Suprapubic skin (tissue), 4 donors: ENCODE measurements at regions not wholly inside any gene's neighbourhood (a gene's known extent, or its start where the extent isn't known, plus 50 kb on each side); places are given as distances from the start of the nearest gene placed in this dataset.
"Not testable (repeated sequence)": the region's sequence is repeated elsewhere in the genome, so short reads cannot be mapped to it uniquely, and the experiment has no call there.

Source experiments
- DNase-seq, 2 donors: peaks; one replicate each; pipeline ENCODE4 v3.0.0-alpha.2; 2019; ENCODE audit warnings: low spot score in 2 of 2
- H3K27ac ChIP-seq: fragments of 200-600 bp; sonication (generic); one replicate; pipeline ENCODE4 v1.5.1; 2019
- H3K27me3 ChIP-seq: fragments of 200-600 bp; sonication (generic); one replicate; pipeline ENCODE4 v1.5.1; 2019
- H3K36me3 ChIP-seq: fragments of 200-600 bp; sonication (generic); one replicate; pipeline ENCODE4 v1.5.1; 2019
- H3K4me1 ChIP-seq: fragments of 200-600 bp; sonication (generic); one replicate; pipeline ENCODE4 v1.5.1; 2019
- H3K4me3 ChIP-seq: fragments of 200-600 bp; sonication (generic); one replicate; pipeline ENCODE4 v1.5.1; 2019; ENCODE audit warnings: mild to moderate bottlenecking
- H3K9me3 ChIP-seq: fragments of 200-600 bp; sonication (generic); one replicate; pipeline ENCODE4 v1.5.1; 2019
- CTCF ChIP-seq, 2 donors: fragments of 200-600 bp in 1 of 2; fragments of 450-650 bp in 1 of 2; sonication (generic) in 1 of 2; IDR thresholded peaks; one replicate each; pipeline ENCODE4 v1.5.1; 2016 to 2019; ENCODE audit warnings: antibody characterized with exemption in 2 of 2, mild to moderate bottlenecking in 1 of 2, moderate library complexity in 1 of 2
- EP300 ChIP-seq: sonication (generic); formaldehyde crosslinking; IDR thresholded peaks from one replicate; pipeline ENCODE4 v1.6.1; 2017; ENCODE audit warnings: antibody characterized with exemption
- POLR2A ChIP-seq, 2 donors: fragments of 450-650 bp; IDR thresholded peaks; one replicate each; pipeline ENCODE4 v1.6.1; 2017; ENCODE audit warnings: antibody characterized with exemption in 2 of 2, mild to moderate bottlenecking in 2 of 2, moderate library complexity in 2 of 2
- POLR2AphosphoS5 ChIP-seq, 3 donors: sonication (generic); formaldehyde crosslinking; IDR thresholded peaks; one replicate each; pipeline ENCODE4 v1.6.1; 2017; ENCODE audit warnings: antibody characterized with exemption in 3 of 3
- WGBS: methylation state at CpG from one replicate; pipeline ENCODE4 v1.1.5; 2018; 5-methylcytosine and 5-hydroxymethylcytosine counted together

DNA sequence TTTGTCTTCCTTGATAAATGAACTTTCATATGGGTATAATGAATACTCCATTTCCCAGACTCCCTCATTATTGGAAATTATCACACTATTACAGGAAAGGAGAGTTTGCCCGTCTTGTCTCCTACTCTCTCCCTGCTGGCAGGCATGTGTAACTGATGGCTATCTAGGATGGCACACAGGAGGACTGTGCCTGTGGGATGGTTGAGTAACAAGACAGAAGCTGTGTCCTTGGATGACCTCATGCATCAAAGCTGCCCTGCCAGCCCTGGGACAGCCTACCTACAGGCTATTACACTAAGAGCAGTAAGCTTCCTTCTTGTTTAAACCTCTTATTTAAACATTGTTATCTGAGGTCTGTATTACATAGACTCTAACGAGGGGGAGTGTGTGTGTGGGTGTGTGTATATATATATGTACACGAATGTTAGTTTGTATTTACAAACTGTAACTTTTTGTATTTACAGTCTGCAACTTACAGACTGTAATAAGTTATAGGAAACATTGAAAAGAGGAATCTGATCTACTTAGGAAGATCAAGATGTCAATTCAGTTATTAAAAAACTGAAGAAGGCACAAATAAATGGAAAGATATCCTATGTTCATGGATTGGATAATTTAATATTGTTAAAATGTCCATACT, 247.6 kb upstream of the ACO1 start:
- no peak for DNase-seq
- Histone ChIP-seq H3K27me3 (no peaks in the 10 kb centered on the region), H3K36me3 (no peaks in the 10 kb centered on the region), H3K27ac (no peak overlapping the region), H3K4me3 (no peak overlapping the region), H3K4me1 (no peaks in the 10 kb centered on the region), H3K9me3 (no peaks in the 10 kb centered on the region)
- 74% methylated on average over 3 of the region's 3 CpGs for WGBS
- TF ChIP-seq POLR2AphosphoS5 (IDR thresholded peaks at IDR 0.05) (no peak), POLR2A (IDR thresholded peaks at IDR 0.05) (no peak), CTCF (IDR thresholded peaks at IDR 0.05) (no peak), EP300 (no peak)

DNA sequence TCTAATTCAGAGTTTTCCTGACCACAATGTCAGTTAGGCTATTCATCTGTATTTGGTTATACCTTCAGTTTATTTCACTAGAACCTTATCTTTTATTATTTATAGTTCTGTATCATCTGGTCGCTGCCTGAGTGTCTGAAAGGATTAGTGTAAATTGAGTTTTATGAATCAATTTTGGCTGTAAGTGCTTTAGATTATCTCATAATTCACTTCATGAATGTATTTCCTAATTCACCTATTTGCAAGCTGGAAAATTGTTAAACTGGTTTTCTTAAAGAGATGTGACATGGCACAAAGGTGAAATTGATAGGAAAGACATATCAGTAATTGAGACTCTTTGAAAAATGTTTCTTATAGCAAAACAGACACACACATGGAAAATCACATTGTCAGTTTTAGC, 242.4 kb upstream of the ACO1 start:
- TF ChIP-seq CTCF (IDR thresholded peaks at IDR 0.05) (no peak), POLR2AphosphoS5 (IDR thresholded peaks at IDR 0.05) (no peak), POLR2A (IDR thresholded peaks at IDR 0.05) (no peak), EP300 (no peak)
- Histone ChIP-seq H3K36me3 (no peaks in the 10 kb centered on the region), H3K27ac (no peak overlapping the region)

GRCh38 chr9:32148553-32148952, 235.9 kb upstream of the ACO1 start:
- H3K4me3 ChIP-seq, H3K4me1 ChIP-seq, H3K9me3 ChIP-seq, DNase-seq, H3K27ac ChIP-seq, H3K36me3 ChIP-seq, H3K27me3 ChIP-seq: not testable (repeated sequence)
- WGBS: 84% methylated on average over 10 of the region's 11 CpGs

More for the DNA sequence above, 242.4 kb upstream of the ACO1 start:
- H3K4me3 ChIP-seq: no peak overlapping the region
- DNase-seq: no peak
- H3K27me3 ChIP-seq: no peaks in the 10 kb centered on the region
- H3K9me3 ChIP-seq: no peaks in the 10 kb centered on the region
- WGBS: 18% methylated on average over 1 of the region's 1 CpG
- H3K4me1 ChIP-seq: no peaks in the 10 kb centered on the region

DNA sequence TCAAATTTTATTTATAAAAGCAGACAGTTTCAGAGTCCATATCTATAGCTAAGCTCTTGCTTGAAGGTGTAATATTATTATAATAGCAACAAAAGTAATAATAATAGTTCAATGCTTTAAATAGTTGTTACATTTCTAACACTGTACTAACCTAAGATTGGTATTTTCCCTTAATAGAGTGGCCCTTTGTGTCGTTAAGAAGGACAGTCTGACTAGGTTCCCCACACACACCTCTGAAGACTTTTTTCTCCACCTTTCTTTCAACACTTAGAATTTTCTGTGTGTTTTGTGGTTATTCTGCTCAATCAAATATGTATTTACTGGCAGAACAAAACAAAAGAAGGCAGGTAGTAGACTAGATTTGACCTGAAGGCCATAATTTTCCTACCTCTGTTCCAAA, 223.2 kb upstream of the ACO1 start:
- H3K4me1 ChIP-seq: no peaks in the 10 kb centered on the region
- 70% methylated on average over 1 of the region's 1 CpG for WGBS
- H3K27ac ChIP-seq: no peak overlapping the region
- H3K27me3 ChIP-seq: no peaks in the 10 kb centered on the region
- DNase-seq: no peak
- no peak for TF ChIP-seq EP300
- TF ChIP-seq CTCF (IDR thresholded peaks at IDR 0.05): no peak
- TF ChIP-seq POLR2AphosphoS5 (IDR thresholded peaks at IDR 0.05): no peak
- no peak for TF ChIP-seq POLR2A (IDR thresholded peaks at IDR 0.05)
- no peaks in the 10 kb centered on the region for H3K9me3 ChIP-seq
- H3K36me3 ChIP-seq: no peaks in the 10 kb centered on the region
- H3K4me3 ChIP-seq: no peak overlapping the region

GRCh38 chr9:32161720-32162119, 222.7 kb upstream of the ACO1 start:
- no peaks in the 10 kb centered on the region for H3K4me1 ChIP-seq
- WGBS: 52% methylated on average over 2 of the region's 2 CpGs
- no peaks in the 10 kb centered on the region for H3K36me3 ChIP-seq
- DNase-seq: no peak
- no peak overlapping the region for H3K4me3 ChIP-seq
- no peak for TF ChIP-seq EP300
- TF ChIP-seq POLR2AphosphoS5 (IDR thresholded peaks at IDR 0.05): no peak
- TF ChIP-seq CTCF (IDR thresholded peaks at IDR 0.05): no peak
- no peak for TF ChIP-seq POLR2A (IDR thresholded peaks at IDR 0.05)
- no peaks in the 10 kb centered on the region for H3K9me3 ChIP-seq
- H3K27me3 ChIP-seq: no peaks in the 10 kb centered on the region
- no peak overlapping the region for H3K27ac ChIP-seq

GRCh38 chr9:32166316-32166715, 218.1 kb upstream of the ACO1 start:
- not testable (repeated sequence) for H3K4me1 ChIP-seq, DNase-seq, H3K36me3 ChIP-seq, H3K4me3 ChIP-seq, H3K27me3 ChIP-seq, H3K9me3 ChIP-seq, H3K27ac ChIP-seq
- 93% methylated on average over 8 of the region's 8 CpGs for WGBS
